Dedifferentiated amniotic fluid mesenchymal stem cell (primary cell): ENCODE measurements at regions not wholly inside any gene's neighbourhood (a gene's known extent, or its start where the extent isn't known, plus 50 kb on each side); places are given as distances from the start of the nearest gene placed in this dataset.

Experiments
- DNase-seq: peaks from one replicate; pipeline ENCODE4 v3.0.0-alpha.2; 2016; ENCODE audit errors: extremely low spot score

DNA sequence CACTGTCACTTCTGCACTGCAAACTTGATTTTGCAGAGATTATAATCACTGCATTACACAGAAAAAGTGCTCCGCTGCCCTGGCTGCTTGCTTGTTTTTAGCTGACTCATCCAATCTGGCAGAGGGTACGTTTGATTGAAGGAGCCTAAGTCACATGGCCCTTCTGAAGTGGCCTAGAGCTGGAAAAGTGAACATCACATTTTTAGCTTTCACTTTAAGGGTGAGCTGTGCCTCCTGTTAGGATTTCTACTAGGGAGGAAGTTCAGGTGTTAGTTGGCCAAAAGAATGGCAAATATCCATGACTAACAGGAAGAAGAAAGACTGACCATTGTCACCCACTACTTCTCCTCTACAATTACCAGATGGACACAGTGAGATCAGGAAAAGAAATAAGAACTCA is 889.1 kb upstream of the MAP3K7 start:
- DNase-seq = peak; percentile 40

GRCh38 chr6:91465393-91465792 is 878.5 kb upstream of the MAP3K7 start:
- no peak for DNase-seq

- DNase-seq = no peak
Observed at GRCh38 chr6:91464718-91465117, 877.8 kb upstream of the MAP3K7 start.

GRCh38 chr6:91464201-91464600 is 877.3 kb upstream of the MAP3K7 start:
- no peak for DNase-seq

DNA sequence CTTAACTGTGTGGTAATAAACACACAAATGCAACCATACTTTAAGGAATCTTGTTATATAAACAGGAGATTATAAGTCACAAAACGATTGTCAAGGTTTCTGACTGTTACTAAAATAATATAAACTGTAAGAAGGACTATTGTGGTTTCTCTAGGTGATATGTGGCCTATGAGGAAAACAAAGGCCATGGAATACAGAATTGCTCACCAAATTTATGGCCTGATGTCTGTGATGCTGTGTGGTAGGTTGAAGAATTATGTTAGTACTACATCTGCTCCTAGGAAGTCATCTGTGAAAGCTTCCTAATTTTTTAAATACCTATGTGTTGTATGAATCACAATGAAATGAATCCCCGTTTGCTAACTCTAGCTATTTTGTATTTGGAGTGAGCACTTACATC is 875.4 kb upstream of the MAP3K7 start:
- DNase-seq = peak; percentile 42

GRCh38 chr6:91453224-91453878 is 866.5 kb upstream of the MAP3K7 start:
- no peak for DNase-seq

DNA sequence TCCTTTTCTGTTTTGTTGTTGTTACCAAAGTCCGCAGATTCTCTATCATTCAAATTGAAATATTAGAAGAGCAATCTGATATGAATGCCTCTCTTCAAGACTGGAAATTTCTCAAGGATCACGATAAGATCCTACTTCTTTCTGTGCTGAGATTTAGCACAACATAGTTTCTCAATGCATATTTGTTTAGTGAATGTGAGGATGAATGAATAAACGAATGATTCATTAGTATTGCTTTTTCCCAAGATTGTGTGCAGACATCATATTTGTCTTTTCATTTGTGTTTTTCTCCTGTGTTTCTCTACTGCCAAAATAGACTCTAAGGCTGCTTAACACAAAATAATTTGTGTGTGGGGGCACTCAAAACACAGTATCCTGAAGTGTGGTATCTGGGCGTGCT is 862.7 kb upstream of the MAP3K7 start:
- DNase-seq = no peak

- DNase-seq = no peak
Observed at GRCh38 chr6:91447530-91448254, 860.8 kb upstream of the MAP3K7 start.

GRCh38 chr6:91447081-91447480 is 860.2 kb upstream of the MAP3K7 start:
- no peak for DNase-seq

GRCh38 chr6:91443405-91443804 is 856.5 kb upstream of the MAP3K7 start:
- no peak for DNase-seq

DNA sequence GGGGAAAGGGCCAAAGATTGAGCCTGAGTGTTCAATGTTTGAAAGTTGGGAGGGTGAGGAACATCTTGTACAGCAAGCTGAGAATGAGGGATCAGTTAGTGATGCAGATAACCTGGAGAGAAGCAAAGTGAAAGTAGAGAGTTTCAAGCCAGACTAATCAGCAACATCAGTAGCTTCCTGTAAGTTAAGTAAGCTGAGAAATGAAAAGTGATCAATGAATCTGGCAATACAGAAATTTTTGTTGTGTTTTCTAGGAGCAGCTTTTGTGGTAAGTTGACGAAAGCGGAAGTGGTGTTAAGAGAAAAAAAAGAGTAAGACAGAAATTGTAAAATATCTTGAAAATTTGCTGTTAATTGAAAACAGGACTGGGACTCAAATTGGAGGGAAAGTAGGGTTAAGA is 855.5 kb upstream of the MAP3K7 start:
- DNase-seq = no peak

- DNase-seq = no peak
Observed at GRCh38 chr6:91438570-91438969, 851.7 kb upstream of the MAP3K7 start.

- no peak for DNase-seq
Observed at GRCh38 chr6:91437315-91437729, 850.5 kb upstream of the MAP3K7 start.

DNA sequence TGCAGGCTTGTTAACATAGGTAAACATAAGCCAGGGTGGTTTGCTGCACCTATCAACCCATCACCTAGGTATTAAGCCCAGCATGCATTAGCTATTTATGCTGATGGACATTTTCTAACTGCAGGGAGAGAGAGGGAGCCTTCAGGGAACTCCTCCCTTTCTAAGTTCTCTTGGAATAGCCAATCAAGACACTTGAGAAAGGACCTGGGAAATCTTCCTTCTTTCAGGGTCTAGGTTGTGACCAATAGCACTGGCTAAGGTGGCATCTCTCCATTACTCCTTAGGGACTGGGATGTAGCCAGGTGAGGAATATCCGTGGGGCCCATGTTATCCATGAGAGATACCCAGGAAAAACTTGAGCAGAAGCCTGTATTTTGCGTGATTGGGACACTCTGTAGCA is 849.6 kb upstream of the MAP3K7 start:
- DNase-seq = no peak

- DNase-seq = no peak
Observed at GRCh38 chr6:91435630-91436029, 848.8 kb upstream of the MAP3K7 start.

- no peak for DNase-seq
Observed at GRCh38 chr6:91434576-91434975, 847.7 kb upstream of the MAP3K7 start.

GRCh38 chr6:91433660-91434534 is 847.0 kb upstream of the MAP3K7 start:
- no peak for DNase-seq

DNA sequence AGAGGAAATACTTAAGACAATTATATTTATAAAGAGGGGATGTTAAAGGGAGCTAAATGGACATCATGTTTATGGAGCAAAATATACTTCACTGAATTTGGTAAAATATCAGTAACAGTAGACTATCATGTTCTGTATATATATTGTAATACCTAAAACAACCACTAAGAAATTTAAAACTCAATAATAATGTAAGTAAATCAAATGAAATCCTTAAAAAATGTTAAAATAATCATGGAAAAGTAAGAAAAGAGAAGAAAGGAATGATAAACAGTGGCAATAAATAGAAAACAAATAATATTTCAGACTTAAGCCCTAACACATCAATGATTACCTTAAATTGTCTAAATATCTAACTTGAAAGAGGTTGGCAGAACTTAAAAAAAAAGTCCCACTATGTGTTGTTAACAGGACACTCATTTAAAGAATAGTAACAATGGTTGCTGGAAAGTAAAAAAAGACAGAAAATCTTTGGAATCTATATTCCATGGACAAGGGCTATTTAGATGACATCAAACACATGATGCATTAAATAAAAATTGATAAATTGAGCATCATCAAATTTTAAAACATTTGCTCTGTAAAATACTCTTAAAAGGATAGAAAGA is 842.2 kb upstream of the MAP3K7 start:
- DNase-seq = no peak

DNA sequence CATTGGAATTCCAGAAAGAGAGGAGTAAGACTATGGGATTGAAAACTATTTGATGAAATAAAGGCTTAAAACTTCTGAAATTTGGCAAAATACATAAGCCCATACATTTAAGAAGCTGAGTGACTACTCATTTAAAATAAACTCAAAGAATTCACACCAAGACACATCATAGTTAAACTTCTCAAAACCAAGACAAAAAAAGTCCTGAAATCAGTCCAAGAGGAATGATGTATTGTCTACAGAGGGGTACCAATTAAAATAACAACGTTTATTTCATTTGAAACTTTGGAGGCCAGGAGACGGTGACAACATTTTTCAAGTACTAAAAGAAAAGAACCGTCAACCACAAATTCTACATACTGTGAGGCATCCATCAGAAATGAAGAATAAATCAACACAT is 841.4 kb upstream of the MAP3K7 start:
- no peak for DNase-seq

- no peak for DNase-seq
Observed at GRCh38 chr6:91420243-91420642, 833.4 kb upstream of the MAP3K7 start.

- peak; percentile 67 for DNase-seq
Observed at GRCh38 chr6:91415031-91415605, 828.2 kb upstream of the MAP3K7 start.

DNA sequence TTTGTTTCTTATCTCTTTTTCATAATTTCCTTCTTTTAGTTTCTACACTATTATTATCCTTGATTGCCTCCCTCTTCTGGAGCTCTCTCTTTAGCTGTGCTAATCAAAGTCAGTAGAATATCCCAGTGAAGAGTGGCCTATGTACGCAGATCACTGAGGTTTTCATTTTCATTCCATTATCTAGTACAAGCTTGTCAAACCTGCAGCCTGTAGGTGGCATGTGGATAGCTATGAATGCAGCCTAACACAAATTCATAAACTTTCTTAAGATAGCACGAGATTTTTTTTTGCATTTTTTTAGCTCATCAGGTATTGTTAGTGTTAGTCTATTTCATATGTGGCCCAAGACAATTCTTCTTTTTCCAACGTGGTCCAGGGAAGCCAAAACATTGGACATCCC is 825.7 kb upstream of the MAP3K7 start:
- no peak for DNase-seq
